GM18867 (cell line): ENCODE measurements at regions not wholly inside any gene's neighbourhood (a gene's known extent, or its start where the extent isn't known, plus 50 kb on each side); places are given as distances from the start of the nearest gene placed in this dataset.
A peak's percentile ranks its signal among the peaks of the same experiment; 100 is the strongest.

Source experiments
- ATAC-seq: cut with Tn5 transposase; IDR thresholded peaks from one replicate; pipeline ENCODE4 v1.9.1; 2021; ENCODE audit warnings: mild to moderate bottlenecking, moderate library complexity; ENCODE audit not compliant: unreplicated experiment

- no peak for ATAC-seq
These were observed 502.2 kb downstream of the NR4A2 start for GRCh38 chr2:155830351-155830750.

GRCh38 chr2:155825876-155826275 is 506.6 kb downstream of the NR4A2 start:
- no peak for ATAC-seq

GRCh38 chr2:155815851-155816250 is 516.7 kb downstream of the NR4A2 start:
- ATAC-seq: peak; percentile 96

GRCh38 chr2:155815275-155815674 is 517.2 kb downstream of the NR4A2 start:
- no peak for ATAC-seq

- no peak for ATAC-seq
These were observed 522.1 kb downstream of the NR4A2 start for GRCh38 chr2:155810411-155810810.

GRCh38 chr2:155802888-155803287 is 529.6 kb downstream of the NR4A2 start:
- no peak for ATAC-seq

- ATAC-seq: no peak
These were observed 539.9 kb downstream of the NR4A2 start for GRCh38 chr2:155792666-155793065.

GRCh38 chr2:155770516-155770915 is 562.0 kb downstream of the NR4A2 start:
- no peak for ATAC-seq

GRCh38 chr2:155766342-155767115 is 566.0 kb downstream of the NR4A2 start:
- ATAC-seq: no peak

- ATAC-seq: no peak
These were observed 577.0 kb downstream of the NR4A2 start for GRCh38 chr2:155755481-155755880.

GRCh38 chr2:155748131-155748530 is 584.4 kb downstream of the NR4A2 start:
- ATAC-seq: no peak

- ATAC-seq: peak; percentile 83
These were observed 585.0 kb downstream of the NR4A2 start for GRCh38 chr2:155747531-155747930.

- no peak for ATAC-seq
These were observed 599.2 kb downstream of the NR4A2 start for GRCh38 chr2:155733091-155733853.

GRCh38 chr2:155730804-155731203 is 601.7 kb downstream of the NR4A2 start:
- no peak for ATAC-seq

- no peak for ATAC-seq
These were observed 605.2 kb downstream of the NR4A2 start for GRCh38 chr2:155727187-155727895.

- no peak for ATAC-seq
These were observed 610.2 kb downstream of the NR4A2 start for GRCh38 chr2:155722290-155722689.

GRCh38 chr2:155715705-155716104 is 616.8 kb downstream of the NR4A2 start:
- ATAC-seq: no peak

- no peak for ATAC-seq
These were observed 617.5 kb downstream of the NR4A2 start for GRCh38 chr2:155714983-155715382.

GRCh38 chr2:155708071-155708470 is 624.5 kb downstream of the NR4A2 start:
- ATAC-seq: no peak

GRCh38 chr2:155703917-155704316 is 628.6 kb downstream of the NR4A2 start:
- no peak for ATAC-seq

GRCh38 chr2:155703048-155703447 is 629.5 kb downstream of the NR4A2 start:
- ATAC-seq: no peak

- no peak for ATAC-seq
These were observed 630.8 kb downstream of the NR4A2 start for GRCh38 chr2:155701721-155702120.
